ENCODE measurements at regions not wholly inside any gene's neighbourhood (a gene's known extent, or its start where the extent isn't known, plus 50 kb on each side); places are given as distances from the start of the nearest gene placed in this dataset.

- TF ChIP-seq EZH2phosphoT487 (IDR thresholded peaks at IDR 0.05; ENCODE audit: borderline replicate concordance) (no peak), CTCF (conservative IDR thresholded peaks at IDR 0.05; ENCODE audit: low read length) (no peak)
These were observed 300.3 kb upstream of the CBLB start for GRCh38 chr3:106168962-106169750.
